ENCODE measurements at regions not wholly inside any gene's neighbourhood (a gene's known extent, or its start where the extent isn't known, plus 50 kb on each side); places are given as distances from the start of the nearest gene placed in this dataset.

DNA sequence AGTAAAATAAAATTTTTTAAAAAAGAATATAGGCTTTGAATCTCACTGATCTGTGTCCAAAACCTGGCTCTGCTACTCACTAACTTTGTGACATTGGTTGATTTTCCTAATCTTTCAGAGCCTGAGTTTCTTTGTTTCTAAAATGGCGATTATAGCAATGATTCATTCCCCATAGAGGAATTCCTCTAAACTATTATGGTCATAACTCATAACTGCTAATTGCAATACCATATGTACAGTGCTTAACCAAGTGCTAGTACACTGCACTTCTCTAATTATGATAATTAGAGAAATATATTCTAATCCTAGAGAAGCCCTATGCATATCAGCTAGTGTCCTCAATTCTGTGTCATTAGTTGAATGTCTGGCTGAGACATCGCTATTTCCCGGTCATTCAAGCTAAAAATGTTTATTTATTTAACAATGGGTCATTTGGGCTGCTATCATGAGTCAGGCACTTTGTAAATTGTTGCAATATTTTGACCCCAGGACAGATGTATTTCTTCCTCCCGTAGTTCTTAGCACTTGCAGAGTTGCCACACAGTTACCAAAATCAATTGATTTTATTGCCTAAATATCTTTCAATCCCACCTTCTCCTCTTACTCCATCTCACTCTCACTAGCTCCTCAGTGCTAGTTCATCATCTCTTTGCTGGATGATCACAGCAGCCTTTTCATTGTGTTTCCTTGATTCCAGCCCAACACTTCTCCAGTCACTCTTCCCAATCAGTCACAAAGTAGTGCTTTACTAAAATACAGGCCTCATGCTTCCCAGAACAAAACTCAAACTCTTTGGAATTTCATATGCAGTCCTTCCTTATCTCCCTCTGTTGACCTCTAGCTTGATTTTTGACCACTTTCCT lies 200.9 kb upstream of the PAPPA start:
- H3K4me3 ChIP-seq (ENCODE audit: low read depth, low read length): no peak overlapping the region
- TF ChIP-seq, protein P1, sequence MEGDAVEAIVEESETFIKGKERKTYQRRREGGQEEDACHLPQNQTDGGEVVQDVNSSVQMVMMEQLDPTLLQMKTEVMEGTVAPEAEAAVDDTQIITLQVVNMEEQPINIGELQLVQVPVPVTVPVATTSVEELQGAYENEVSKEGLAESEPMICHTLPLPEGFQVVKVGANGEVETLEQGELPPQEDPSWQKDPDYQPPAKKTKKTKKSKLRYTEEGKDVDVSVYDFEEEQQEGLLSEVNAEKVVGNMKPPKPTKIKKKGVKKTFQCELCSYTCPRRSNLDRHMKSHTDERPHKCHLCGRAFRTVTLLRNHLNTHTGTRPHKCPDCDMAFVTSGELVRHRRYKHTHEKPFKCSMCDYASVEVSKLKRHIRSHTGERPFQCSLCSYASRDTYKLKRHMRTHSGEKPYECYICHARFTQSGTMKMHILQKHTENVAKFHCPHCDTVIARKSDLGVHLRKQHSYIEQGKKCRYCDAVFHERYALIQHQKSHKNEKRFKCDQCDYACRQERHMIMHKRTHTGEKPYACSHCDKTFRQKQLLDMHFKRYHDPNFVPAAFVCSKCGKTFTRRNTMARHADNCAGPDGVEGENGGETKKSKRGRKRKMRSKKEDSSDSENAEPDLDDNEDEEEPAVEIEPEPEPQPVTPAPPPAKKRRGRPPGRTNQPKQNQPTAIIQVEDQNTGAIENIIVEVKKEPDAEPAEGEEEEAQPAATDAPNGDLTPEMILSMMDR (conservative IDR thresholded peaks at IDR 0.05; ENCODE audit: low read depth, low read length): no peak
- peak; percentile 89 for DNase-seq (ENCODE audit: low read depth)

DNA sequence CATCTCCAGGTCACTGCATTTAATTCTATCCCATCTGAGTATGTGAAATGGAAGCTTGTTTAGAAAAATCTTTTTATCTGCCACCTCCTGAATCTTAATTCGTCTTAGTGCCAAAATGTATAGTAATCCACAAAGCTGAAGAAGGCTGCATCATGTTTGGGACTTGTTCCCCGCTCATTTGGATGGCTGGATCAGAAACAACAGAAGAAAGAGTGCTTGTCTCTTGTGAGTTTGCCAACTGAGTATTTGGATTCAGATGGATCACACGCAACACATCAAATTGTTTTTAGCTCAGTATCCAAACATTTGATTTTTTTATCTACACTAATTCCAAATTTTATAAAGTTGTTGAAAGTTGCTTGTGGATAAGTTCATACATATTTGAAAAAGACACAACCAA lies 197.2 kb upstream of the PAPPA start:
- TF ChIP-seq, protein P1 (conservative IDR thresholded peaks at IDR 0.05; ENCODE audit: low read depth, low read length): no peak
- H3K4me3 ChIP-seq (ENCODE audit: low read depth, low read length): no peak overlapping the region
- no peak for DNase-seq (ENCODE audit: low read depth)

DNA sequence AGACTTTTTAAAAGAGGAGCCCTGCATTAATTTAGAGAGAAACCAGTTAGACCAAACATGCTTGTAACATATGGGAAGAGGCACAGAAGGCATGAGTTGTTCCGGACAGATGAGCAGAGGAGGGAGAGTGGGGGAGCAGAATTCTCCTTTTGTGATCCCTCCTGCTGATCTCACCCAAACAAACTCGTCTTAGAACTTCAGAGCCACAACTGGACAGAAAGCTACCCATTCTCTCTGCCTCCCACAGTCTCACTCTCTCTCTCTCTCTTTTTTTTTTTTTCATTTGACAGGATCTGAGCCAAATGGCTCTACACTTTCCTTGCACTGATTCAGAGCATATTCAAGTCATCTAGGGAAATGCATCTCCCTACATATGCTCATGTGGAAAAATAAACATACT lies 196.0 kb upstream of the PAPPA start:
- TF ChIP-seq, protein P1 (conservative IDR thresholded peaks at IDR 0.05; ENCODE audit: low read depth, low read length): no peak
- H3K4me3 ChIP-seq (ENCODE audit: low read depth, low read length): no peak overlapping the region
- DNase-seq (ENCODE audit: low read depth): peak; percentile 87

DNA sequence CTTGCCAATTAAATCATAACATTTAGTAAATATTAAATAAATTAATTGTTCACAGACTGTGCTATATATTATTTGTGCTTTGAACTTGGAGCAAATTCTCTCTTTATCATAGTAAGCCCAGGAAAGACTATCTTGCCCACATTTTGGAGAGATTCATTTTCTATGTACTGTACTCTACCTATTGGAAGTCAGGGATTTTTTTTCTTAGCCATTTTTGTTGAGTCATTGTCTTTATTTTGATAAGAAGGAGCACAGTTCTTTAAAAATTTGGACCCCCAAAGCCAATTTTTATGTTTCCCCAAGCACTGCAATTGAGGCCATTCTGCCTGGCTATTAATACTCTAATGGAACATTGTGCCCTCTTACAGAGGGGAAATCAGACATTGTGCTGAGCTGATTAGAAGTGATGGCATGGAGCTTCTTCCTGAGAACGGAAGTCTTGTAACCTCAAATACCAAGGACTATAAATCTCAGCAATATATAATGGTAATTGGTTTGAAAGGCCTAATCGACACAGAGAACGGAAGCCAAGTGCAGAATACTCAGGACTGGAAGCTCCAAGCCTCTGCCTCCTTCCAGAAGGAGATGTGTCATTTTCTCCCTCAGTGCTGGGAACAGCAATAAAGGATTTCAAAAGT lies 188.8 kb upstream of the PAPPA start:
- TF ChIP-seq, protein P1 (conservative IDR thresholded peaks at IDR 0.05; ENCODE audit: low read depth, low read length): no peak
- DNase-seq (ENCODE audit: low read depth): no peak
- H3K4me3 ChIP-seq (ENCODE audit: low read depth, low read length): no peak overlapping the region

DNA sequence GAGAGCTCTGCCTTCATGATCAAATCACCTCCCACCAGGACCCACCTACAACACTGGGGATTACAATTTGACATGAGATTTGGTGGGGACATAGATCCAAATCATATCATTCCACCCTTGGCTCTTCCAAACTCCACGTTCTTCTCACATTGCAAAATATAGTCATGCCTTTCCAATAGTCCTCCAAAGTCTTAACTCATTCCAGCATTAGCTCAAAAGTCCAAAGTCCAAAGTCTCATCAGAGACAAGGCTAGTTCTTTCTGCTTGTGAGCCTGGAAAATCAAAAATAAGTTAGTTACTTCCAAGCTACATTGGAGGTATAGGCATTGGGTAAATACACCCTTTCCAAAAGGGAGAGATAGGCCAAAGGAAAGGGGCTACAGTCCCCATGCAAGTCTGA lies 186.9 kb upstream of the PAPPA start:
- no peak overlapping the region for H3K4me3 ChIP-seq (ENCODE audit: low read depth, low read length)
- DNase-seq (ENCODE audit: low read depth): no peak

DNA sequence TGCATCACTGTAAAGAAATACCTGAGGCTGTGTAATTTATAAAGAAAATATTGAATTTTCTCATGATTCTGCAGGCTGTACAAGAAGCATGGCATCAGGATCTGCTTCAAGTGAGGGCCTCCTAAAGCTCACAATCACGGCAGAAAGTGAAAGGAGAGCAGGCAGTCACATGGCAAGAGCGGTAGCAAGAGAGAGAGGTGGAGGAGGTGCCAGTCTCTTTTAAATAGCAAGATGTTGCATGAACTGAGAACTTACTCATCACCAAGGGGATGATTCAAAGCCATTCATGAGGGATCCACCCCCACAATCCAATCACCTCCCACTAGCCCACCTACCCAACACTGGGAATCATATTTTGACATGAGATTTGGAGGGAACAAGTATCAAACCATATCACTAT lies 184.5 kb upstream of the PAPPA start:
- no peak overlapping the region for H3K4me3 ChIP-seq (ENCODE audit: low read depth, low read length)
- DNase-seq (ENCODE audit: low read depth): peak; percentile 63
- TF ChIP-seq, protein P1 (conservative IDR thresholded peaks at IDR 0.05; ENCODE audit: low read depth, low read length): no peak

More for the DNA sequence above, 186.9 kb upstream of the PAPPA start:
- TF ChIP-seq, protein P1 (conservative IDR thresholded peaks at IDR 0.05; ENCODE audit: low read depth, low read length): no peak

Measured in choroid plexus epithelial cell (primary cell).